ENCODE measurements at regions not wholly inside any gene's neighbourhood (a gene's known extent, or its start where the extent isn't known, plus 50 kb on each side); places are given as distances from the start of the nearest gene placed in this dataset.
A peak's percentile ranks its signal among the peaks of the same experiment; 100 is the strongest.

DNA sequence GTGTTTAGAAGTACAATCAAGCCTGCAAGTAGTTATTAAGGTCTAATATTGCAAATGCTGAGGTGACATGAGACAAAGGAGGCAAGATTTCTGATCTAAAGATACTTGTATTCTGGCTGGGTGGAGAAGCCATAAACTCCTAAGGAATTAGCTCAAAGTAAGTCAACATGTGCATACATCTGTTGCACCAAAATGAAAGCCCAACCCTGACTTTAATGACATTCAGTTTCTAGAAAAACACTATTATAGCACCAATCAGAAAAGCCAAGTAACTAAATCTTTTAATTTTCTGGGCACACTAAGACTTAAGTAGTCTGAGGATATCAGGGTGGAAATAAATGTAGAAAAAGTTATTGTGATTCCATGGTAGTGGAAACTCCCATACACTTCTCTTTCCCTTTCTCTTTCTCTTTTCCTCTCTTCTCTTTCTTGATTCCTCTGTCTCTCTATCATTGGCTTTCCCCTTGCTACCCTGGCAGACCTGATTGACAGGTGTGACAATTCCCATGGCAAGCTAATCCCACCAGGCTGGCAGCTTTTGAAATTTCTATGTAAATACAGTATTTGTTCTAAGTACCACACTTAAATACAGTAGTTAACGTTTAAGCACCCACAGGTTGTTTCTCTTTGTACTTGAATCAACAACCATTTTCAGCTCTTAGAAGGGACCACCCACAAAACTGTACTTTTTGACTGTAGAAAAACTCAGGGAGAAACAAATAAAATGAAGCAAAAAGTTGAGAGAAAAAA is 528.4 kb upstream of the SEMA6D start:
- TF ChIP-seq, protein P1, sequence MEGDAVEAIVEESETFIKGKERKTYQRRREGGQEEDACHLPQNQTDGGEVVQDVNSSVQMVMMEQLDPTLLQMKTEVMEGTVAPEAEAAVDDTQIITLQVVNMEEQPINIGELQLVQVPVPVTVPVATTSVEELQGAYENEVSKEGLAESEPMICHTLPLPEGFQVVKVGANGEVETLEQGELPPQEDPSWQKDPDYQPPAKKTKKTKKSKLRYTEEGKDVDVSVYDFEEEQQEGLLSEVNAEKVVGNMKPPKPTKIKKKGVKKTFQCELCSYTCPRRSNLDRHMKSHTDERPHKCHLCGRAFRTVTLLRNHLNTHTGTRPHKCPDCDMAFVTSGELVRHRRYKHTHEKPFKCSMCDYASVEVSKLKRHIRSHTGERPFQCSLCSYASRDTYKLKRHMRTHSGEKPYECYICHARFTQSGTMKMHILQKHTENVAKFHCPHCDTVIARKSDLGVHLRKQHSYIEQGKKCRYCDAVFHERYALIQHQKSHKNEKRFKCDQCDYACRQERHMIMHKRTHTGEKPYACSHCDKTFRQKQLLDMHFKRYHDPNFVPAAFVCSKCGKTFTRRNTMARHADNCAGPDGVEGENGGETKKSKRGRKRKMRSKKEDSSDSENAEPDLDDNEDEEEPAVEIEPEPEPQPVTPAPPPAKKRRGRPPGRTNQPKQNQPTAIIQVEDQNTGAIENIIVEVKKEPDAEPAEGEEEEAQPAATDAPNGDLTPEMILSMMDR (conservative IDR thresholded peaks at IDR 0.05; ENCODE audit: low read length), result no peak
- TF ChIP-seq EZH2phosphoT487 (IDR thresholded peaks at IDR 0.05; ENCODE audit: borderline replicate concordance, low read depth, low read length), result no peak
- POLR2A ChIA-PET, result interaction anchor here (0.6 kb wide), 1 partner anchor 140 kb away, joined by 3 read pairs; no protein-coding TSS in a partner anchor
- no peak for DNase-seq (ENCODE audit: low spot score)
- Histone ChIP-seq H3K4me3 (ENCODE audit: low read depth, low read length, poor library complexity, severe bottlenecking) (no peak overlapping the region), H3K9me2 (ENCODE audit: insufficient read depth, low read length) (no peaks in the 10 kb centered on the region), H3K36me3 (ENCODE audit: insufficient read depth, low read length) (no peaks in the 10 kb centered on the region), H3K79me2 (ENCODE audit: insufficient read depth, low read depth, low read length) (no peaks in the 10 kb centered on the region), H3K27ac (ENCODE audit: low read depth, low read length, poor library complexity, severe bottlenecking) (no peak overlapping the region), H3K4me2 (ENCODE audit: low read length) (no peak overlapping the region), H3K9me3 (ENCODE audit: low read length) (no peaks in the 10 kb centered on the region), H4K20me1 (ENCODE audit: insufficient read depth, low read length) (no peaks in the 10 kb centered on the region), H3K4me1 (ENCODE audit: insufficient read depth, low read length, poor library complexity, severe bottlenecking) (no peaks in the 10 kb centered on the region), H2AFZ (ENCODE audit: low read length) (no peak overlapping the region)
- CTCF ChIA-PET (ENCODE audit: unreplicated experiment), result no interaction called here
- intact Hi-C loops (cut with micrococcal nuclease; ENCODE audit: unreplicated experiment), result no loop called here
- no TSS peak for BruUV-seq (replicated peaks)

DNA sequence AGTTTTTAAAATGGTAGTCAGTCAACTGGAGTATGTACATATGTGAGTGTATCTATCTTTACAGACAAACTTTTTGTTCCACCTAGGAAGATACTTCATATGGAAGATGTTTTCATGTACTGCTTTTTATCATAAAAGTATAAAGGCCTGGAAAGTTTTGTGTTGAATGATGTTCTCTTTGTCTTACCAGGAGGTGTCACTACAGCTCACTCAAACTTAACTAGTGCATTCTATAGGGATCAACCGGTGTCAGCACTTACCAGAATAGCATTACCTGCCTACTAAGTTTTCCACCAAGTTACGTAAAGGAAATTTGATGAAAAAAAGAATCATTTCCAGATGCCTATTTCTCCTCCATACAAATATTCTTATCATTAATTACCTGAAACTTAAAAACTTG is 522.6 kb upstream of the SEMA6D start:
- intact Hi-C loops (cut with micrococcal nuclease; ENCODE audit: unreplicated experiment), result loop anchor here (10.0 kb wide), 1 partner anchor 1090 kb away; no protein-coding TSS in a partner anchor
- CTCF ChIA-PET (ENCODE audit: unreplicated experiment), result no interaction called here
- no peaks in the 10 kb centered on the region for H3K9me2 ChIP-seq (ENCODE audit: insufficient read depth, low read length)

More for the DNA sequence above, 522.6 kb upstream of the SEMA6D start:
- peak; percentile 11 for DNase-seq (ENCODE audit: low spot score)
- Histone ChIP-seq H4K20me1 (ENCODE audit: insufficient read depth, low read length) (no peaks in the 10 kb centered on the region), H3K27ac (ENCODE audit: low read depth, low read length, poor library complexity, severe bottlenecking) (no peak overlapping the region), H3K4me1 (ENCODE audit: insufficient read depth, low read length, poor library complexity, severe bottlenecking) (no peaks in the 10 kb centered on the region), H2AFZ (ENCODE audit: low read length) (no peak overlapping the region), H3K9me3 (ENCODE audit: low read length) (no peaks in the 10 kb centered on the region), H3K79me2 (ENCODE audit: insufficient read depth, low read depth, low read length) (no peaks in the 10 kb centered on the region), H3K4me2 (ENCODE audit: low read length) (no peak overlapping the region), H3K36me3 (ENCODE audit: insufficient read depth, low read length) (no peaks in the 10 kb centered on the region), H3K4me3 (ENCODE audit: low read depth, low read length, poor library complexity, severe bottlenecking) (no peak overlapping the region)
- POLR2A ChIA-PET, result no interaction called here
- no TSS peak for BruUV-seq (replicated peaks)
- TF ChIP-seq, protein P1 (conservative IDR thresholded peaks at IDR 0.05; ENCODE audit: low read length), result peak; percentile 60
- no peak for TF ChIP-seq EZH2phosphoT487 (IDR thresholded peaks at IDR 0.05; ENCODE audit: borderline replicate concordance, low read depth, low read length)

All from OCI-LY7 (cell line).